GM13977 (cell line): ENCODE measurements at regions not wholly inside any gene's neighbourhood (a gene's known extent, or its start where the extent isn't known, plus 50 kb on each side); places are given as distances from the start of the nearest gene placed in this dataset.

ENCODE experiments used
- DNase-seq: peaks from one replicate; pipeline ENCODE4 v3.0.0; 2012; ENCODE audit warnings: low spot score
- CTCF ChIP-seq: IDR thresholded peaks from 2 replicates; pipeline ENCODE4 v1.5.1; 2012; ENCODE audit warnings: mild to moderate bottlenecking, control low read depth; ENCODE audit not compliant: insufficient read depth; ENCODE audit errors: extremely low read depth, missing control alignments
- in situ Hi-C: fragments of 300-500 bp; cut with MboI; formaldehyde crosslinking; loops from one replicate; pipeline ENCODE4 v1.12.0; 2022; ENCODE audit warnings: low sequenced_read_pairs, low pct_unique_long_range_greater_than_20kb, mixed read lengths, inconsistent platforms; ENCODE audit not compliant: unreplicated experiment

GRCh38 chr4:26163425-26164362, 157.1 kb upstream of the RBPJ start:
- DNase-seq, result no peak
- no peak for TF ChIP-seq CTCF
- in situ Hi-C loops, result no loop called here

- no peak for DNase-seq
- in situ Hi-C loops, result no loop called here
- no peak for TF ChIP-seq CTCF
Measured at GRCh38 chr4:26171501-26171900, 149.3 kb upstream of the RBPJ start.

GRCh38 chr4:26171941-26172340, 148.9 kb upstream of the RBPJ start:
- in situ Hi-C loops, result no loop called here
- no peak for TF ChIP-seq CTCF
- no peak for DNase-seq

GRCh38 chr4:26173619-26174018, 147.2 kb upstream of the RBPJ start:
- DNase-seq, result no peak
- in situ Hi-C loops, result no loop called here
- TF ChIP-seq CTCF, result no peak

- TF ChIP-seq CTCF, result no peak
- in situ Hi-C loops, result no loop called here
- no peak for DNase-seq
Measured at GRCh38 chr4:26174027-26174426, 146.8 kb upstream of the RBPJ start.

GRCh38 chr4:26175006-26175786, 145.6 kb upstream of the RBPJ start:
- DNase-seq, result peak; percentile 55
- in situ Hi-C loops, result no loop called here
- TF ChIP-seq CTCF, result no peak
